GM18517 (cell line): ENCODE measurements at regions not wholly inside any gene's neighbourhood (a gene's known extent, or its start where the extent isn't known, plus 50 kb on each side); places are given as distances from the start of the nearest gene placed in this dataset.
"Not testable (repeated sequence)": the region's sequence is repeated elsewhere in the genome, so short reads cannot be mapped to it uniquely, and the experiment has no call there.

Experiments
- ATAC-seq: cut with Tn5 transposase; IDR thresholded peaks from one replicate; pipeline ENCODE4 v1.9.1; 2021; ENCODE audit warnings: mild to moderate bottlenecking, moderate library complexity; ENCODE audit not compliant: unreplicated experiment

GRCh38 chr5:114148253-114148652 lies 213.6 kb upstream of the KCNN2 start:
- no peak for ATAC-seq

- not testable (repeated sequence) for ATAC-seq
Measured at GRCh38 chr5:114148728-114149127, 213.1 kb upstream of the KCNN2 start.

- ATAC-seq = no peak
Measured at GRCh38 chr5:114152656-114153360, 209.1 kb upstream of the KCNN2 start.

- ATAC-seq = no peak
Measured at GRCh38 chr5:114153392-114153791, 208.5 kb upstream of the KCNN2 start.

GRCh38 chr5:114153833-114154232 lies 208.0 kb upstream of the KCNN2 start:
- no peak for ATAC-seq

- no peak for ATAC-seq
Measured at GRCh38 chr5:114166081-114166480, 195.8 kb upstream of the KCNN2 start.

- no peak for ATAC-seq
Measured at GRCh38 chr5:114174131-114174530, 187.7 kb upstream of the KCNN2 start.

GRCh38 chr5:114174837-114175236 lies 187.0 kb upstream of the KCNN2 start:
- no peak for ATAC-seq

- ATAC-seq = no peak
Measured at GRCh38 chr5:114176356-114176755, 185.5 kb upstream of the KCNN2 start.

GRCh38 chr5:114179134-114179533 lies 182.7 kb upstream of the KCNN2 start:
- no peak for ATAC-seq

GRCh38 chr5:114184006-114184405 lies 177.9 kb upstream of the KCNN2 start:
- ATAC-seq = no peak

- no peak for ATAC-seq
Measured at GRCh38 chr5:114185274-114185673, 176.6 kb upstream of the KCNN2 start.

GRCh38 chr5:114191441-114191840 lies 170.4 kb upstream of the KCNN2 start:
- no peak for ATAC-seq

- no peak for ATAC-seq
Measured at GRCh38 chr5:114192108-114192507, 169.8 kb upstream of the KCNN2 start.

- ATAC-seq = no peak
Measured at GRCh38 chr5:114201332-114201731, 160.5 kb upstream of the KCNN2 start.

GRCh38 chr5:114204923-114205322 lies 156.9 kb upstream of the KCNN2 start:
- ATAC-seq = no peak

- ATAC-seq = no peak
Measured at GRCh38 chr5:114206640-114207039, 155.2 kb upstream of the KCNN2 start.

- ATAC-seq = no peak
Measured at GRCh38 chr5:114207615-114208014, 154.3 kb upstream of the KCNN2 start.

GRCh38 chr5:114208120-114208519 lies 153.8 kb upstream of the KCNN2 start:
- ATAC-seq = no peak

- no peak for ATAC-seq
Measured at GRCh38 chr5:114208588-114208987, 153.3 kb upstream of the KCNN2 start.

- no peak for ATAC-seq
Measured at GRCh38 chr5:114210662-114211061, 151.2 kb upstream of the KCNN2 start.

- no peak for ATAC-seq
Measured at GRCh38 chr5:114221807-114222206, 140.1 kb upstream of the KCNN2 start.

- peak; percentile 73 for ATAC-seq
Measured at GRCh38 chr5:114223866-114224265, 138.0 kb upstream of the KCNN2 start.
